Activated naive CD4-positive, alpha-beta T cell treated with anti-CD3 and anti-CD28 coated beads, Interleukin-2, amount 50 U/mL, for 24 hours (primary cell): ENCODE measurements at regions not wholly inside any gene's neighbourhood (a gene's known extent, or its start where the extent isn't known, plus 50 kb on each side); places are given as distances from the start of the nearest gene placed in this dataset.

Experiments
- H3K27ac Mint-ChIP-seq: one replicate; pipeline ENCODE4 v1.8.0; 2021; ENCODE audit warnings: mild to moderate bottlenecking, mixed read lengths
- H3K27me3 Mint-ChIP-seq: one replicate; pipeline ENCODE4 v1.8.0; 2021; ENCODE audit warnings: mixed read lengths
- H3K36me3 Mint-ChIP-seq: one replicate; pipeline ENCODE4 v1.8.0; 2021; ENCODE audit warnings: mixed read lengths
- H3K4me1 Mint-ChIP-seq: one replicate; pipeline ENCODE4 v1.8.0; 2021; ENCODE audit warnings: mixed read lengths
- H3K4me3 Mint-ChIP-seq: one replicate; pipeline ENCODE4 v1.8.0; 2021; ENCODE audit warnings: mild to moderate bottlenecking, mixed read lengths
- H3K9me3 Mint-ChIP-seq: one replicate; pipeline ENCODE4 v1.8.0; 2021; ENCODE audit warnings: mixed read lengths

- no peak overlapping the region for H3K4me3 Mint-ChIP-seq
- no peaks in the 10 kb centered on the region for H3K9me3 Mint-ChIP-seq
- no peaks in the 10 kb centered on the region for H3K27me3 Mint-ChIP-seq
- no peak overlapping the region for H3K27ac Mint-ChIP-seq
- H3K4me1 Mint-ChIP-seq = peaks cover 12% of the 10 kb centered on the region
- no peaks in the 10 kb centered on the region for H3K36me3 Mint-ChIP-seq
Observed at GRCh38 chr17:62119373-62119772, 54.3 kb upstream of the MED13 start.
